ENCODE measurements at regions not wholly inside any gene's neighbourhood (a gene's known extent, or its start where the extent isn't known, plus 50 kb on each side); places are given as distances from the start of the nearest gene placed in this dataset.

- TF ChIP-seq POLR2A (IDR thresholded peaks at IDR 0.05; ENCODE audit: low read length) (no peak), GATA1 (IDR thresholded peaks at IDR 0.05; ENCODE audit: low read depth, low read length) (no peak)
Observed at GRCh38 chr5:174211277-174211626, 165.7 kb downstream of the NSG2 start.

Data from erythroblast (primary cell).